Vagina (tissue), 2 donors: ENCODE measurements at regions not wholly inside any gene's neighbourhood (a gene's known extent, or its start where the extent isn't known, plus 50 kb on each side); places are given as distances from the start of the nearest gene placed in this dataset.
"Not testable (repeated sequence)": the region's sequence is repeated elsewhere in the genome, so short reads cannot be mapped to it uniquely, and the experiment has no call there.

Experiments used
- CTCF ChIP-seq, 3 experiments: fragments of 450-650 bp in 2 of 3; fragments of 200-600 bp in 1 of 3; sonication (generic) in 1 of 3; IDR thresholded peaks; one replicate each; pipeline ENCODE4 v1.5.1; 2017 to 2019; ENCODE audit warnings: antibody characterized with exemption in 3 of 3, mild to moderate bottlenecking in 2 of 3, moderate library complexity in 2 of 3
- POLR2A ChIP-seq, 2 donors: fragments of 450-650 bp; IDR thresholded peaks; one replicate each; pipeline ENCODE4 v1.6.1; 2017; ENCODE audit warnings: antibody characterized with exemption in 2 of 2, mild to moderate bottlenecking in 2 of 2, moderate library complexity in 2 of 2

- TF ChIP-seq POLR2A, CTCF (IDR thresholded peaks at IDR 0.05): not testable (repeated sequence)
Measured at GRCh38 chr5:57356850-57357249, 125.8 kb downstream of the ACTBL2 start.
